ENCODE measurements at regions not wholly inside any gene's neighbourhood (a gene's known extent, or its start where the extent isn't known, plus 50 kb on each side); places are given as distances from the start of the nearest gene placed in this dataset.
"Not testable (repeated sequence)": the region's sequence is repeated elsewhere in the genome, so short reads cannot be mapped to it uniquely, and the experiment has no call there.

- in situ Hi-C loops (cut with HindIII; ENCODE audit: low pct_unique_long_range_greater_than_20kb, low sequenced_read_pairs): no loop called here
- Histone ChIP-seq H3K9me3 (ENCODE audit: control insufficient read depth, insufficient read depth, low read depth, low read length) (no peaks in the 10 kb centered on the region), H3K27ac (ENCODE audit: low read length) (no peak overlapping the region), H3K4me1 (ENCODE audit: control insufficient read depth, insufficient read depth, low read length) (no peaks in the 10 kb centered on the region; the same call in 1 of the 2 replicates), H3K36me3 (ENCODE audit: control insufficient read depth, insufficient read depth, low read length) (no peaks in the 10 kb centered on the region), H3K27me3 (ENCODE audit: control insufficient read depth, insufficient read depth, low read length) (no peaks in the 10 kb centered on the region), H3K4me3 (ENCODE audit: low read depth in 2 of 2, low read length in 2 of 2) (no peak overlapping the region)
- TF ChIP-seq, protein P1, sequence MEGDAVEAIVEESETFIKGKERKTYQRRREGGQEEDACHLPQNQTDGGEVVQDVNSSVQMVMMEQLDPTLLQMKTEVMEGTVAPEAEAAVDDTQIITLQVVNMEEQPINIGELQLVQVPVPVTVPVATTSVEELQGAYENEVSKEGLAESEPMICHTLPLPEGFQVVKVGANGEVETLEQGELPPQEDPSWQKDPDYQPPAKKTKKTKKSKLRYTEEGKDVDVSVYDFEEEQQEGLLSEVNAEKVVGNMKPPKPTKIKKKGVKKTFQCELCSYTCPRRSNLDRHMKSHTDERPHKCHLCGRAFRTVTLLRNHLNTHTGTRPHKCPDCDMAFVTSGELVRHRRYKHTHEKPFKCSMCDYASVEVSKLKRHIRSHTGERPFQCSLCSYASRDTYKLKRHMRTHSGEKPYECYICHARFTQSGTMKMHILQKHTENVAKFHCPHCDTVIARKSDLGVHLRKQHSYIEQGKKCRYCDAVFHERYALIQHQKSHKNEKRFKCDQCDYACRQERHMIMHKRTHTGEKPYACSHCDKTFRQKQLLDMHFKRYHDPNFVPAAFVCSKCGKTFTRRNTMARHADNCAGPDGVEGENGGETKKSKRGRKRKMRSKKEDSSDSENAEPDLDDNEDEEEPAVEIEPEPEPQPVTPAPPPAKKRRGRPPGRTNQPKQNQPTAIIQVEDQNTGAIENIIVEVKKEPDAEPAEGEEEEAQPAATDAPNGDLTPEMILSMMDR (IDR thresholded peaks at IDR 0.05): no peak
- TF ChIP-seq SIN3A (IDR thresholded peaks at IDR 0.05; ENCODE audit: borderline replicate concordance, insufficient read depth, low read depth, low read length) (no peak), TCF7L2 (IDR thresholded peaks at IDR 0.05; ENCODE audit: low read depth, low read length) (no peak), REST (IDR thresholded peaks at IDR 0.05; ENCODE audit: insufficient read depth in 1 of 2, low read depth in 2 of 2, low read length in 1 of 2) (no peak), POLR2AphosphoS5 (IDR thresholded peaks at IDR 0.05; ENCODE audit: low read depth, low read length) (no peak)
- BruUV-seq (replicated peaks): no TSS peak
- DNase-seq (ENCODE audit: low read depth, low spot score): no peak
- peak; percentile 45; the same call in 1 of the 2 replicates for ATAC-seq
- intact Hi-C loops (cut with micrococcal nuclease; ENCODE audit: unreplicated experiment): no loop called here
- POLR2A ChIA-PET: no interaction called here
- CTCF ChIA-PET: no interaction called here
These were observed 103.1 kb upstream of the ZC3H15 start for GRCh38 chr2:186382932-186383331.

- Histone ChIP-seq H3K27me3 (ENCODE audit: control insufficient read depth, insufficient read depth, low read length) (no peaks in the 10 kb centered on the region), H3K27ac (ENCODE audit: low read length) (no peak overlapping the region), H3K36me3 (ENCODE audit: control insufficient read depth, insufficient read depth, low read length) (no peaks in the 10 kb centered on the region), H3K4me1 (ENCODE audit: control insufficient read depth, insufficient read depth, low read length) (no peaks in the 10 kb centered on the region; the same call in 1 of the 2 replicates), H3K4me3 (ENCODE audit: low read depth in 2 of 2, low read length in 2 of 2) (no peak overlapping the region), H3K9me3 (ENCODE audit: control insufficient read depth, insufficient read depth, low read depth, low read length) (no peaks in the 10 kb centered on the region)
- no TSS peak for BruUV-seq (replicated peaks)
- intact Hi-C loops (cut with micrococcal nuclease; ENCODE audit: unreplicated experiment): no loop called here
- ChIA-PET POLR2A (no interaction called here), CTCF (no interaction called here)
- ATAC-seq (no peak), DNase-seq (ENCODE audit: low read depth, low spot score) (no peak)
- no peak for TF ChIP-seq POLR2AphosphoS5 (IDR thresholded peaks at IDR 0.05; ENCODE audit: low read depth, low read length)
- TF ChIP-seq, protein P1 (IDR thresholded peaks at IDR 0.05): no peak
- TF ChIP-seq REST (IDR thresholded peaks at IDR 0.05; ENCODE audit: insufficient read depth in 1 of 2, low read depth in 2 of 2, low read length in 1 of 2): no peak
- TF ChIP-seq TCF7L2 (IDR thresholded peaks at IDR 0.05; ENCODE audit: low read depth, low read length): no peak
- no peak for TF ChIP-seq SIN3A (IDR thresholded peaks at IDR 0.05; ENCODE audit: borderline replicate concordance, insufficient read depth, low read depth, low read length)
- in situ Hi-C loops (cut with HindIII; ENCODE audit: low pct_unique_long_range_greater_than_20kb, low sequenced_read_pairs): no loop called here
These were observed 101.8 kb upstream of the ZC3H15 start for GRCh38 chr2:186384226-186384625.

- DNase-seq (ENCODE audit: low read depth, low spot score); BruUV-seq (replicated peaks); intact Hi-C loops (cut with micrococcal nuclease; ENCODE audit: unreplicated experiment); POLR2A ChIA-PET; H3K27me3 ChIP-seq (ENCODE audit: control insufficient read depth, insufficient read depth, low read length); H3K4me3 ChIP-seq (ENCODE audit: low read depth in 2 of 2, low read length in 2 of 2); H3K9me3 ChIP-seq (ENCODE audit: control insufficient read depth, insufficient read depth, low read depth, low read length); H3K36me3 ChIP-seq (ENCODE audit: control insufficient read depth, insufficient read depth, low read length); in situ Hi-C loops (cut with HindIII; ENCODE audit: low pct_unique_long_range_greater_than_20kb, low sequenced_read_pairs); H3K27ac ChIP-seq (ENCODE audit: low read length); CTCF ChIA-PET; H3K4me1 ChIP-seq (ENCODE audit: control insufficient read depth, insufficient read depth, low read length); ATAC-seq: not testable (repeated sequence)
These were observed 100.3 kb upstream of the ZC3H15 start for GRCh38 chr2:186385638-186386201.

Data from Panc1 (cell line).